ENCODE measurements at regions not wholly inside any gene's neighbourhood (a gene's known extent, or its start where the extent isn't known, plus 50 kb on each side); places are given as distances from the start of the nearest gene placed in this dataset.
"Not testable (repeated sequence)": the region's sequence is repeated elsewhere in the genome, so short reads cannot be mapped to it uniquely, and the experiment has no call there.

- no peak for DNase-seq
These were observed 264.5 kb upstream of the PIK3C3 start for GRCh38 chr18:41690332-41691127.

GRCh38 chr18:41687138-41687537 is 267.9 kb upstream of the PIK3C3 start:
- DNase-seq = peak in 1 of 2 experiments; percentile 29

GRCh38 chr18:41681138-41681880 is 273.7 kb upstream of the PIK3C3 start:
- DNase-seq = no peak

GRCh38 chr18:41674506-41674905 is 280.5 kb upstream of the PIK3C3 start:
- DNase-seq = no peak

GRCh38 chr18:41666231-41666630 is 288.8 kb upstream of the PIK3C3 start:
- no peak for DNase-seq

- no peak for DNase-seq
These were observed 289.8 kb upstream of the PIK3C3 start for GRCh38 chr18:41665210-41665609.

- no peak for DNase-seq
These were observed 294.4 kb upstream of the PIK3C3 start for GRCh38 chr18:41660654-41661053.

GRCh38 chr18:41659438-41660130 is 295.4 kb upstream of the PIK3C3 start:
- DNase-seq = no peak

GRCh38 chr18:41657189-41657588 is 297.8 kb upstream of the PIK3C3 start:
- DNase-seq = no peak

GRCh38 chr18:41655074-41655473 is 300.0 kb upstream of the PIK3C3 start:
- peak in 1 of 2 experiments; percentile 9 for DNase-seq

GRCh38 chr18:41647914-41648313 is 307.1 kb upstream of the PIK3C3 start:
- DNase-seq = no peak

GRCh38 chr18:41646915-41647620 is 308.0 kb upstream of the PIK3C3 start:
- DNase-seq = no peak

- DNase-seq = peak; percentile 81 to 87
These were observed 309.3 kb upstream of the PIK3C3 start for GRCh38 chr18:41645589-41646360.

GRCh38 chr18:41644466-41644865 is 310.6 kb upstream of the PIK3C3 start:
- peak; percentile 21 to 70 for DNase-seq

GRCh38 chr18:41643427-41643826 is 311.6 kb upstream of the PIK3C3 start:
- DNase-seq = no peak

GRCh38 chr18:41642756-41643155 is 312.3 kb upstream of the PIK3C3 start:
- no peak for DNase-seq

GRCh38 chr18:41639218-41639617 is 315.8 kb upstream of the PIK3C3 start:
- no peak for DNase-seq

GRCh38 chr18:41631723-41632285 is 323.2 kb upstream of the PIK3C3 start:
- DNase-seq = not testable (repeated sequence)

- no peak for DNase-seq
These were observed 324.7 kb upstream of the PIK3C3 start for GRCh38 chr18:41630232-41630886.

- DNase-seq = no peak
These were observed 330.6 kb upstream of the PIK3C3 start for GRCh38 chr18:41624460-41624859.

GRCh38 chr18:41621177-41621576 is 333.9 kb upstream of the PIK3C3 start:
- DNase-seq = no peak
